HG02678 (cell line): ENCODE measurements at regions not wholly inside any gene's neighbourhood (a gene's known extent, or its start where the extent isn't known, plus 50 kb on each side); places are given as distances from the start of the nearest gene placed in this dataset.

ENCODE experiments used
- ATAC-seq: cut with Tn5 transposase; IDR thresholded peaks from one replicate; pipeline ENCODE4 v1.9.1; 2021; ENCODE audit warnings: mild to moderate bottlenecking, moderate library complexity; ENCODE audit not compliant: unreplicated experiment

DNA sequence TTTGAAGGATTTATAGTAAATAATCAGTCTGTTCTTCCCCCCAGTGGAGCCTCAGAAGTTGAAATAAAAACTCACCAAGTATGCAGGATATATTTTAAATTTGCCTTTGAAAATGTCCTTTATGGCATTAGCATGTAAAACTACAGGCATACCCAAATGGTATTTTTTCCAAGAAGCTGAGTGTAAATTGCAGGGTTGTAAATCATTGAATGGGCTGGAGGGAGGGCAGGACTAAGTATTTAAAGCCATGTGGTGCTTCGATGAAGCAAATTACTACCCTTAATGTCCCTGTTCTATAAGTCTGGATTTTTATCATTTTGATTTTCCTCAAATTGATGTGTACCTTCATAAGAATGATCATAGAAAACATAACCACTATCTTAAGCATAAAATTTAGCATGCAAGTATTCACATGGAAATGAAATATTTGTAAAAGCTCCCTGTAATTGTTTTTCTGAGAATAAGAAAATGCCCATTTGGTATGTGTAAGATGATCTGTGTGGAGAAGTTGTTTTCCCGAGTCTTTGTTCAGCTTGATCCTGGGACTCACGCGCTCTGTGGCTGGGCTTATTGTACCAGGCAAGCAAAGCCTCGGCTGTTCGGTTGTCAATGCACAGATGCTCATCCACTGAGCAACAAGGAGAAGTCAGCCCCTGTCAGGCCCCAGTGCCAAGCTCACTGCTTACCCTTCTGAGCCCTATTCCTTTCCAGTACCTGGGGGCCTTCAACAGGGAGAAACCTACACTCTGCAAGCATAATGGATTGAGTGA lies 66.7 kb downstream of the CD164 start:
- no peak for ATAC-seq

DNA sequence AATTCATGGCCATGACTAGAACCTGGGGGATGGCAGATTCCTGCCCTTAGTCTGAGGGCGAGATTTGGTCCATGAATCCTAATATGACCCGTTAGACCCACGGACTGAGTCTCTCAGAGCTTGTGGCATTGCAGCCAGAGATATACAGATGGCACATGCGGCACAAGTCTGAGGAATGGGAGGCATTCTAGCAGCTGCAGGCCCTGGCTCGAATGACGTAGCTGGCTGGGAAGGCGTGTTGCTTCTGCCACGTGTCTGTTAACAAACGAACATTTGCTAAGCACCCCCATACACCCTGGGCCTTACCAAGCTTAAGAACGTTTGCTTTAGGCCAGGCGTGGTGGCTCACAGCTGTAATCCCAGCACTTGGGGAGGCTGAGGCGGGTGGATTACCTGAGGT lies 68.0 kb downstream of the CD164 start:
- no peak for ATAC-seq

DNA sequence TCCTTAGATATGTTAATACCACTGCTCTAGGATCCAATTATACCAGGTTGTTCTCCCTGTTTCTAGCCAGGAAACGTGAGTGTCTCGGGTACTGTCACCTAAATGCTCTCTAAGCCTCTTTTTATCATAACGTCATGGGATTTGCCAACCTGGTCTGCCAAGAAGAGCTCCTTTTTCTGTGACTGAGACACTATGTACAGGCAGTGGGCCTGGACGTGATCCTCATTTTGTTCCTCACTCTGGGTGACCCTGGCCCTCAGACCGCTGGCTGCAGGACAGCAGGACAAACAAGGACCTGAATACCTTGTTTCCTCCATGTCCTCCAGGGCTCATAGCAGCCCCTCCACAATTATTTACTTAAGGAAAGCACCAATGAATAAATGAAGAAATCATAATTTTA lies 69.1 kb downstream of the CD164 start:
- no peak for ATAC-seq

DNA sequence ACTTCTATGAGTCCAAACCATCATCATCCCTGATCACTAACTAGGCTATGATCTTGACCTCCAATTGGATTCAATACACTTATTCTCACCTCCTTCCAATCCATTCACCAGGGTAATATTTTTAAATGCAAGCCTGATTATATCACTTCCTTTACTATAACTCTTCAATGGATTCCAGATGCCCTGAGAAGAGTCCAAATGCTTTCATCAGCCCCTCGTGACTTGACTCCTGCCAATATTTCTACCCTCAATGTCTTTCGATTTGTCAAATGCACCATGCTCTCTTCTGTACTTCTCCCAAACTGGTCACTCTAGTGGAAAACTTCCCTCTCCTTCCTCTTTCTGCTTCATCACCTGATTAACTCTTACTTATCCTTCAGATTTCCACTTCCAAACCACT lies 70.8 kb downstream of the CD164 start:
- no peak for ATAC-seq

DNA sequence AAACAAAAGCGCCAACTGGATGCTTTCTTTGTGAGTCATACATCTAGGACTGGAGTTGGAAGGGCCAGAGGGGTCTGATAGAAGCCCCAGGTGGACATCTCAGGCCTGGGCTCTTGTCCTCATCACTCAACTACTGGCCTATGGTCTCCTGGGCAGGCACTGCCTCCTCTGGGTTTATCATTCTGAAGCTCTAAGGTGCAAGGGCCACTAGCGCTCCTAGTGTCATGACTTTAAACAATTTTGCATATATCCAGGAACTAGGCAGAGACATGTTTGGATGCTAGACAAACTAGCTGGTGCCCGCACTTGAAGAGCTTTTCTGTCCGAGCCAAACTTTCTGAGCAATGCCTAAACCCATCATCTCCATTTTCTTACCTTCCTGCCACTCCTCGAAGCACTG lies 72.3 kb downstream of the CD164 start:
- no peak for ATAC-seq

DNA sequence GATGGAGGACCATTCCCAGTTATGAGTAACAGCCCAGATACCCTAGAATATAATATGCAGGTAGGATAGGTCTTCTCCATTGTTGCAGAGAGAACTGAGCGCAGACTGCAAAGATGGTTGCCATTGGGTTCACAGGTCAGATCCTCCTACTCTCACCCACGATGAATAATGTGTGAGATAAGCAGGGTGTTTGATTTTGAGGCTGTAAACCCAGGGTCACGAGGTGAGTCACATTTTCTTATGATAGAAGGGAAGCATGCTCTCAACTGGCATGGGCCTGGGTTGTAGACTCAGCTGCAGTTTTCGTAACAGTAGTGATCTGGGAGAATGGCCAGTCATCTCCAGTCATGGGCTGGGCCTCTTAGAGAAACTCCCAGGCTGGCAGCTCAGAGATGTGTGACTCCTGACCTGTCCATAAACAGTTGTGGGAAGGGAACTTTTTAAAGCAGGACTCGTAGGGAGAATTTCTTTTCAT lies 74.2 kb downstream of the CD164 start:
- no peak for ATAC-seq

DNA sequence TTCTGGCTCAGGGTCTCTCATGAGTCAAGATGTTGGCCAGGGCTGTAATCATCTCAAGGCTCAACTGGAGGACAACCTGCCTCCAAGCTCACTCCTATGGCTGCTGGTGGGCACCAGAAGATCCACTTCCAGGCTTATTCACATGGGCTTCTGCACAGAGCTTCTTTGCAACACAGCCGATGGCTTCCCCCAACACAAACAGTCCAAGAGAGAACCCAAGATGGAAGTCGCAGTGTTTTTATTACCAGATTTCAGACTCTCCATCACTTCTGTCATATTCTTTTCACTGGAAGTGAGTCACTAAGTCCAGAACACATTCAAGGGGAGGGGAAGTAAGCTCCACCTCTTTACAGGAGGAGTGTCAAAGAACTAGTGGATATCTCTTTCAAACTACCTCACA lies 75.5 kb downstream of the CD164 start:
- no peak for ATAC-seq

DNA sequence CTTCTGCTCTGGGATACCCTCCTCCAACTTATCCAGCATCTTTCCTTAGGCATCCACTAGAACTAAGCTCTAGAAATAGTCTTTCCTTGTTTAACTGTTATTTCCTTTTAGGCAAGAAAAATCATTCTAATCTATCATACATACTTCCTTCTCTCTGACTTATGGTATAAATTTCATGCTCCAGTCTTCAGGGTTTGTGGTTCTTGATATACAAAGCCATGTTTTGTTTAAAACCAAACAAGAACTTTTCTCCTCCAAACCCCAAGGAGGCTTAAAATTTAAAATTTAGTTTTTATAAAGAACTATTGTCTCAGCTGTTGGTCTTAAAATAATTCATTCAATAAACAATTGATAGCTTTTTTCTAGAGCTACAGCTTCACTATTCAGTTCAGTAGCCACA lies 77.2 kb downstream of the CD164 start:
- ATAC-seq = no peak

DNA sequence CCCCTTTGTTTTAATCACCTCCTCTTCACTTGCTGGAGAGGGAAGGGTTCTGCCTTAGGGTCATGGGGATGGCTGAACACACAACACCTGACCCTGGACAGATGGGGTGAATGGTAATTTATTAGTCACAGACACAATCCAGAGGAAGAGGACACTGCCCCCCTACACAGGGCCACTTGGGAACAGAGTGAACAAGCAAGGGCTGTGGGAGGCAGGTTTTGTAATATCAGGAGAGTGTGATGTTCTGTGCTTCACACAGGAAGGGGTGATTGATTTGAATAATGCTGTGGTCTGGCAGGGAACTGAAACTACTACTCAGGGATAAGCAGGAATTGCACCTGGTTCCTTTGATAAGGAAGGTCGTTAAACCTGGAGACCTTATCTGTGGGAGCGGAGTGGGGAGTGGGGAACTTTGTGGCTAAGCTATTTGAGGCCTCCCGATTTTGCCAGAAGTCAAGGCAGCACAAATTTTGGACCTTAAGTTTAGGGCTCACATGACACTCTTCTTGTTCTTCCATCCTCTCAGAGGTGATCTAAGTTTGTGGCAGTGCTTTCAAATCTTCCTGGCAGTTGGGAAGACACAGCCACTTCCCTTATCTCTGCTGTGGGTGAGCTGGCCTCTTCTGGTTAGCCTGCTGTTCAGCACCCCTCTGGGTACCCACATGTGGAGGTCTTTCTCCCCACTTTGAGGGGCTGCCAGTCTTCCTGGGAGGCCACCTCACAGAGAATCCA lies 77.8 kb downstream of the CD164 start:
- ATAC-seq = peak; percentile 59

DNA sequence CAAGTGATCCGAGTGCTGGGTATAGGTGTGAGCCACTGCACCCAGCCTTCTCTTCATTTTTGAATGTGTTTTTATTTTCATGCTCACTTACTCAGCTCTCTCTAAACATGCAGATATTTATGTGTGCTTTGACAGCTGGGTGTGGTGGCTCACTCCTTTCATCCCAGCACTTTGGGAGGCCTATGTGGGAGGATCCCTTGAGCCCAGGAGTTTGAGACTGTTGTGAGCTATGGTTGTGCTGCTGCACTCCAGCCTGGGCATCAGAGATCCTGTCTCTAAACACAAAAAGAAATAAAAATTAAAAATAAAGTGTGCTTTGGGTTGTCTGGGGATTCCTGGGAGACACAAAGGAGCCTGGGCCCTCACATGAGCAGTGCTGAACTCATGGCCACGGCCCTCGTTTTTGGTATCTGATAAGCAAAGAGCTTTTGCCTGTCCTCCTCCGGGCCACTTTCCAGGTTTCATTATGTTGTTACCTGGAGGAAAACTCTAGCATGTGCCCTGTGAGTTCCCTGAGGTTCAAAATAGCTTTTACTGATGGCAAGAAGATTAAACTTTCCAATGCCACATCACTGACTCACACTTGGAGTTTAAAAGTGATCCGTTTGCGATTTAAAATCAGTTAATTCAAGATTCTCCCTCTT lies 78.5 kb downstream of the CD164 start:
- no peak for ATAC-seq

DNA sequence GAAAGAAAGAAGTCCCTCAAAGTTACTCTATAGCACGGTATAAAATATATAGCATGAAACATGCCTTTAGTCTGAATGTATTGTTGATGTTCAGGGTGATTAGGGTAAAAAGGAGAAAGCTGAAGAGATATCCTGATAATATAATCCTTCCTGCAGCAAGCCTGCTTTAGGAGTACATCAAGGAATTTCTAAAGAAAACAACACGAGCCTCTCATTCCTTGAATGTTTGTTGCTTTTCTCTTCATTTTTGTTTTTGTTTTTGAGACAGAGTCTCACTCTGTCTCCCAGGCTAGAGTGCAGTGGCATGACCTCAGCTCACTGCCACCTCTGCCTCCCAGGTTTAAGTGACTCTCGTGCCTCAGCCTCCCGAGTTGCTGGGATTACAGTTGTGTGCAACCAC lies 79.1 kb downstream of the CD164 start:
- ATAC-seq = no peak

DNA sequence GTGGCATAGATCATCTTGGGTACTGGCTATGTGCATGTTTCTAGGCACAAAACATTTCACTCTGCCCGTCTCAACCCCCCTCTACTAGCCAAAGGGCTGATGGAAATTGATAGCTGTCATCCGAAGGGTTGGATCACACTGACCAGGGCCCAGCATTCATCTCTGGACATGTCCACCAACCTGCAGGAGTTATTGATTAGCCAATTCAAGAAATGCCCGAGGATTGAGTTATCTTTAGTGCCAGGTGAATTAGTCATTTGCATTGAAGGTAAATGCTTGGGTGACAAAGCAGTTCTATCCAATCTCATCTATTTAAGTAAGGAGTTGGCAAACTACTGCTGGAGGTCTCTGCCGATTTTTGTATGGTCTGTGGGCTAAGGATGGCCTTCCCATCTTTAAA lies 80.1 kb downstream of the CD164 start:
- no peak for ATAC-seq

DNA sequence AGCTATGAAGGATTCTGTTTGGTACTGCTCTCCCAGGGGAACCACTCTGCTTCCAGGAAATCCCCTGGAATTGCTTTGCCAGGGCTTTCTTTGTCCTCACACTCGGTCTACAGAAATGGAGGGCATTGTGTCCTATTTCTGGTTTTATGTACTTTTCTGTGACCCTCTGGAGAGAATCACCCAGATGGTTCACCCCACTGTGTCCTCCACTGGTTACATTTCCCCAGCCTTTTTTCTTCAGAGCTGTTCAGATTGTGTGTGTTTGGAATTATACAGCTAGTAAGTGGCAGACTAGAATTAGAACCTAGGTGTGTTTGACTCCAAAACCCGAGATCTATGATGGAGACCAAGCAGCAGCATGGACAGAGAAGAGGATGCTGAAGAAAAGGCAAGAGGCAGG lies 80.8 kb downstream of the CD164 start:
- ATAC-seq = no peak

DNA sequence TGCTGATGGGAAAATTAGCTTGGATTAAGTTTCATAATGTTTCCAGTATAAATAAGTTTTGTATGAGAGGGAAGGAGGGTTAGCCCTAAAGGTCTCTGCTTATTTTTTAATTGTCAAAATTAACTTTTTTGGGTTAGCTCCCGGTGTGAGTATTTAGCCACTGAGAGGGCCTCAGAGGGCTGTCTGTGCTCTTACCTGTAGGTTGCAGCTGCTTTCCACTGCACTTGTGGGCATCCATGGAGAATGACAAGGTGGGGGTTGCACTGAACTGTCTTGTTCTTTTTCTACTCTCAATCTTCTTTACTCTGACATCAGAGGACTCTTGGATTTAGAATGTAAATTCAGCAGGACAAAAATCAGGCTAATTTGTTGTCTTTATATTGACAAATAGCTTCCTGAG lies 81.4 kb downstream of the CD164 start:
- no peak for ATAC-seq

DNA sequence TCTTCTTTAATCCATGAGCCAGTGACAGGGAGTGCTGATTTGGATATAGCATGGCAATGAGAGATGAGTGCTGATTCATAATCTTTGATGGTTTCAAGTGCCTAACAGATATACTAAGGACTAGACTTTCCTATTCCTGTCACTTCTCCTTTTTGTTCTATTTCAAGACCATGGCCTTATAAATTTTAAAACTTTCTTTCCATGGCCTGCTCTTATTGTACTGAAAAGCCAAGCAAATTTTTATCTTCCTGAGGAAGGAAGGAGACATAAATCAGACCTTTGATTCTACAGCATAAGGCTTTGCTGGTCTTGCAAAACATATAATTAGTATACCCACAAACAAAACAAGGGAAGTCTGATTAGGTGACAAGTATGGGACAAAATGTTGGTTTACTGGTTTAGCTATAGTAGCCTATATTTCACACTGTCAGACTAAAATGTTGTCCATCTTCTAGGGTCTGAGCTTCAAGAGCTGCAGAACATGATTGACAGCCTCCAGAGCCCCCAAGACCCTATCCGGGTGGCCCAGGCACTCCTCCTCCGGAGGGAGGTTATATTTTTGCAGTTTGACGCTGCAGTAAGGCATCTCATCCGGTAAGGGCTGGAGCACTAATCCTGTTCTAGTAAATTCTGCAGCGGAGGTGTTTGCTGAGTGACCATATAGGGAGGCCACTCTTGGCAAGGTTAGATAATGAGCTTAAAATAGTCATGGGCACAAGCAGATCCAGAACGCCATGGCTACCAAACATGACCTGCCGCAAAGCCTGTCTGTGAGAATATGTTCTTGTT lies 82.3 kb downstream of the CD164 start:
- no peak for ATAC-seq

DNA sequence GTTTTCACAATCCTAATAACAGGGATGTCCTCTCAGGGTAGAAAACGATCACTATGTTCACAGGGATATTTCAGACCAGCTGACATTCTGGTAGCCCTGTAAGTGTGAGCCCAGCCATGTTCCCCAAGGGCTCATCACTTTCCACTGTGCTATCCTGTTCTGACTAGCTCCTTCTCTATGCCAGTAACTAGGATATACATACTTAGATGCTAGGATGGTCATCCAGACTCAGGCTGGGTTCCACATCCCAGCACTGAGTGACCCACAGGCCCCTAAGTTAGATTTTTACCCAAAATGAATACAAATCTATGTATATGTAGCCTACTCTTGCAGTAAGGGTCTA lies 83.0 kb downstream of the CD164 start:
- no peak for ATAC-seq

DNA sequence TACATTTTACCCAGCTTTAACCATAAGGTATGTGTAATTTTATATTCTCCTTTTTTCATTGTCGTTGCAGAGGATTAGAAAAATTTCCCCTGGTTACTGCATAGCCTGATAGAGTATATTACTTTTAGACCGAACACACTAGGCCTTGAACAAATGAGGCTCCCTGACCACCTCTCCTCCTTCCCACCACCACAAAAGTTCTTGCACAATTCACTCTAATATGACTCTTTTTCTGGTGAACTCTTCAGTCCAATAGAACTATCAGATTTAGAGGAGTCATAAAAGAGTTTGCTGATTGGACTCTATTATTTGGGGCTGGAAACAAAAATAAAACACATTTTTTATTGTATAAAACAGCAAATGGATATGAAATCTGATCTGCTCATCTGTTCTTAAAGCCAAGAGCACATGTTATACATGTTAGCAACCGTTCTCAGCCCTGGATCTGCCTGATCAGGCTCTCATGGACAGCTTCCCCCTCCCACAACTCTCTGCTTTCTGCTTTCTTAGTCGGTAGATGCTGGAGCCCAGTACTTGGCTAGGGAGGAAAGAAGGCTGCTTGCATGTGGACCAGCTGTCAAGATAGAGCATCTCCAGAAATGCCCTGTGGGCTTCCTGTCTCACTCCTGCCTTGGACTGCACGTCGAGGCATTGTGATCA lies 83.5 kb downstream of the CD164 start:
- no peak for ATAC-seq

DNA sequence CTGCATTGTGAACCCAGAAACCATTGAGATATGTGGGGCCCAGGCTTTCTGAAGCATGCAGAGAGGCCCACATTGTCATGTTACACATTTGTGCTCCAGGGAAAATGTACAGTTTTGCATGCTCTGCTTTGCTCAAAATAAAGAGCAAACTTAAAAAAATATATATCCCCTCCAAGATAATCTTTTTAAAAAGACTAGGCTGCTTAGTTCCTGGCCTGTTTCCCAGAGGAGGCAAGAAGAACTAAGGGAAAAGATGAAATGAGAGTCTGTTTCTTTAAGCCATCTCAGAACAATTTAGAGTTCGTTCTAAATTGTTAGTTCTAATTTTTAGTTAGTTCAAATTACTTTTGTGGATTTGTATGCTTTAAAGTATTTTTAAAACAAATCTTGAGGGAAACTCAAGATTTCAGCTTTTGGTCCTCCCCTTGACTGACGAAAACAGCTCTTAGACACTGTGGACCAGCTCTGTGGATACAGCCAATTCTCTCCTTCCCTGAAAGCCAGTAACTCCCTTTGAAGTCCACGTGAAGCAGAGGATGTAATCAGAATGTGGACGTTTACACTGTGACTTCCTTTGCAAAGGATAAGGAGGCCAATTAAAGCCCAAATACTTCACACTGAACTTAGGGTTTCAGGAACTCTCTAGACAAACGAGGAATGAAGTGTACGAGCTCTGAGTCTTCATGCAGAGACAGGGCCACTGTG lies 84.7 kb downstream of the CD164 start:
- no peak for ATAC-seq

DNA sequence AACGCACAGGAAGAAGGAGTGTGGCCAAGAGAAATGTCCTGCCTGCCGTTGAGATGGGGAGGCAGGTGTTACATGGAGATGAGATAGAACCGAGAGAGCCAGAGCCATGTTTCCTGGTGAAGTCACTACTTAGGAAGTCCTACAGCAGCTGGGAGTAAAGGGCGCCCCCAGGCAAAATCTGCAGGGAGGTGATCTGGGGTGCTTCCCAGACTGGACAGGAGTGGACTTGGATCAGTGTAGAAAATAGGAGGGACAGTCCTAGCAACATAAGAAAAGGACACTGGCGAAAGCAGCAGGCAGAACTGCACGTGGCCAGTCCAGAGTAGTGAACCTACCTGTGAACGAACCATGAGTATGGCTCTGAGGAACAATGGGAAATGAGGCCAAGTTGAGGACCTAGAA lies 85.3 kb downstream of the CD164 start:
- ATAC-seq = no peak

DNA sequence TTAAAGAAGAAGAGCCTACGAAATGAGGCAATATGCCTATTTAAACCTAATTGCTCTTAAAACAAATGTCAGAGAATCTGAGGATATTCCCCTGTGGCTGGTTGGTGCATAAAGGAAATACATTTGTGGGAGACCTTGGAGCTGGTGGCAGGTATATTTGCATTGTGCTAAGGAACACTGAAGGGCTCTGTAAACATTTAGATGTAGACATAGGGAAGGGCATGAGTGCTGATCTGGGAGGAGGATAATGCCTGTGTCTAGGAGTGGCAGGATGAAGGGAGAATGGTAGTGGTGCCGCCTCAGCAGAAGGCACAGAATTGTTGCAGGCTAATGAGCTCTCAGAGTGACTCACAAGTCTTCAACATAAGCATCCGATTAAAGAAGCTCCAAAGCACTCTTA lies 85.8 kb downstream of the CD164 start:
- ATAC-seq = no peak
